NCI-H524 treated with DMSO at 0.1 percent for 48 hours (cell line): ENCODE measurements at regions not wholly inside any gene's neighbourhood (a gene's known extent, or its start where the extent isn't known, plus 50 kb on each side); places are given as distances from the start of the nearest gene placed in this dataset.
A peak's percentile ranks its signal among the peaks of the same experiment; 100 is the strongest.

Experiments
- DNase-seq: peaks from one replicate; lab custom pipeline; 2025; lab: John Stamatoyannopoulos, UW

DNA sequence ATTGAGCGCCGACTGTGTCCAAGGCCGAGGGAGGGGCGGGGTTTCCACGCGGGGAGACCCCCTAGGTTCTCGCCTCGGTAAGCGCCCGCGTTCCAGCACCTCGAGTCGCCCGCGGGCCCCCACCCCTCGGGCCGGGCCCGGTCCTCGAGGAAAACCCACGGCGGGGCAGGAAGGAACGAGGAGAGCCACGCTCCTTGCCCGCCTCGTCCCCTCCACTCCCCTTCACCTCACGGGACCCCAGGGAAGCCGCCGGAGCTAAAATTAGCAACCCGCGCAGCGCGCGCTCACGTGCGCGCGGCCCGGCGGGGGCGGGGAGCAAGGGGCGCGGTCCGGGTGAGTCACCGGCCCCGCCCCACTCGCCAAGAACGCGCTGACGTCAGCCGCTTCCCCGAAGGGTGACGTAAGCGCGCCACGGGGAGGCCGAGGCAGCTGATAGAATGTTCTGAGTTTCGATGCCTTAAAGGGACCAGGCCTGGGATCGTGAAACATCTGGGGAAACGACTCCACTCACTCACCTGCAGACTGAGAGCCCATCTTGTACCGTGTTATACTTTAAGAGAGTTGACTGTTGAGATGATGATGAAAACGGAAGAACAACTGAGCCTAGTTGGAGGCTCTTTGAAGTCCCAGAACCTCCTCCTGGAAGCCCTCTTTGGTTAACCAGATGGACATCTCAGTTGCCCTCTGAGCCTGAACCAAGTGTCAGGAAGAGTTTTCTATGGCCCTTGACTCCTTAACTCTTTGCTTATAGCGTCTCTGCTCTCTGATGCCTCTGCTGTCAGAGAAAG lies 49.7 kb upstream of the ATF3 start:
- DNase-seq = peak; percentile 32
